WERI-Rb-1 (cell line): ENCODE measurements at regions not wholly inside any gene's neighbourhood (a gene's known extent, or its start where the extent isn't known, plus 50 kb on each side); places are given as distances from the start of the nearest gene placed in this dataset.

ENCODE experiments used
- DNase-seq: peaks from one replicate; pipeline ENCODE4 v3.0.0-alpha.2; 2020
- H3K27ac ChIP-seq: fragments of 250-450 bp; sonication (Bioruptor Pico); 2 replicates; pipeline ENCODE4 v1.5.1; 2020; ENCODE audit warnings: mild to moderate bottlenecking, moderate library complexity
- H3K27me3 ChIP-seq: fragments of 250-450 bp; sonication (Bioruptor Pico); 2 replicates; pipeline ENCODE4 v1.5.1; 2021; ENCODE audit warnings: mild to moderate bottlenecking, low read depth, moderate library complexity; ENCODE audit not compliant: insufficient read depth, severe bottlenecking
- H3K36me3 ChIP-seq: fragments of 250-450 bp; sonication (Bioruptor Pico); 2 replicates; pipeline ENCODE4 v1.5.1; 2020; ENCODE audit warnings: mild to moderate bottlenecking, moderate library complexity
- H3K4me3 ChIP-seq: 2 replicates; pipeline ENCODE4 v1.5.1; 2011; ENCODE audit warnings: low read depth, mild to moderate bottlenecking, control low read depth, low read length
- H3K9me3 ChIP-seq: fragments of 250-450 bp; sonication (Bioruptor Pico); 2 replicates; pipeline ENCODE4 v1.5.1; 2021; ENCODE audit warnings: mild to moderate bottlenecking, moderate library complexity; ENCODE audit not compliant: severe bottlenecking
- CTCF ChIP-seq: IDR thresholded peaks from 2 replicates; pipeline ENCODE4 v1.5.1; 2011; ENCODE audit warnings: low read depth, mild to moderate bottlenecking, control low read depth, inconsistent platforms, low read length

DNA sequence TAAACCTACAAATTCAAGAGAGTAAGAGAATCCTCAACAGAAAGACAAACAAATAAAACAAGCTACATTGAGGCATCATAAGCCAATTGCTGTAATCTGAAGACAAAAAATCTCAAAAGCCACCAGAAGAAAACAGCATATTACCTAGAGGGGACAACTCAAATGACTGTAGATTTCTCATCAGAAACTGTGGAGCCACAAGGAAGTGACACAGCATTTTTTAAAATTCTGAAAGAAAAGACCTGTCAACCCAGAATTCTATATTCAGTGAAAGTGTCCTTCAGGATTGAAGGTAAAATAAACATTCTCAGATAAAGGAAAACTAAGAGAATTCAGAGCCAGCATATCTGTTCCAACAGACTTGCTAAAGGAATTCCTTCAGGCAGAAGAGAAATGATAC, 147.8 kb upstream of the DHRS4 start:
- Histone ChIP-seq H3K4me3 (no peak overlapping the region), H3K9me3 (no peaks in the 10 kb centered on the region), H3K27ac (no peak overlapping the region), H3K36me3 (no peaks in the 10 kb centered on the region), H3K27me3 (no peaks in the 10 kb centered on the region)
- no peak for DNase-seq
- no peak for TF ChIP-seq CTCF

GRCh38 chr14:23814527-23815256, 138.9 kb upstream of the DHRS4 start:
- no peak for DNase-seq
- TF ChIP-seq CTCF = no peak
- no peak overlapping the region for H3K27ac ChIP-seq

GRCh38 chr14:23816371-23816770, 137.2 kb upstream of the DHRS4 start:
- DNase-seq = no peak
- Histone ChIP-seq H3K27me3 (no peaks in the 10 kb centered on the region), H3K36me3 (no peaks in the 10 kb centered on the region), H3K4me3 (no peak overlapping the region), H3K9me3 (peaks cover 3% of the 10 kb centered on the region), H3K27ac (no peak overlapping the region)
- TF ChIP-seq CTCF = no peak

More at GRCh38 chr14:23814527-23815256, 138.9 kb upstream of the DHRS4 start:
- Histone ChIP-seq H3K36me3 (no peaks in the 10 kb centered on the region), H3K4me3 (no peak overlapping the region), H3K9me3 (peaks cover 3% of the 10 kb centered on the region), H3K27me3 (no peaks in the 10 kb centered on the region)

- Histone ChIP-seq H3K27ac (no peak overlapping the region), H3K27me3 (no peaks in the 10 kb centered on the region), H3K9me3 (peaks cover 3% of the 10 kb centered on the region), H3K4me3 (no peak overlapping the region), H3K36me3 (no peaks in the 10 kb centered on the region)
- DNase-seq = no peak
- no peak for TF ChIP-seq CTCF
Measured at GRCh38 chr14:23817164-23817767, 136.3 kb upstream of the DHRS4 start.

DNA sequence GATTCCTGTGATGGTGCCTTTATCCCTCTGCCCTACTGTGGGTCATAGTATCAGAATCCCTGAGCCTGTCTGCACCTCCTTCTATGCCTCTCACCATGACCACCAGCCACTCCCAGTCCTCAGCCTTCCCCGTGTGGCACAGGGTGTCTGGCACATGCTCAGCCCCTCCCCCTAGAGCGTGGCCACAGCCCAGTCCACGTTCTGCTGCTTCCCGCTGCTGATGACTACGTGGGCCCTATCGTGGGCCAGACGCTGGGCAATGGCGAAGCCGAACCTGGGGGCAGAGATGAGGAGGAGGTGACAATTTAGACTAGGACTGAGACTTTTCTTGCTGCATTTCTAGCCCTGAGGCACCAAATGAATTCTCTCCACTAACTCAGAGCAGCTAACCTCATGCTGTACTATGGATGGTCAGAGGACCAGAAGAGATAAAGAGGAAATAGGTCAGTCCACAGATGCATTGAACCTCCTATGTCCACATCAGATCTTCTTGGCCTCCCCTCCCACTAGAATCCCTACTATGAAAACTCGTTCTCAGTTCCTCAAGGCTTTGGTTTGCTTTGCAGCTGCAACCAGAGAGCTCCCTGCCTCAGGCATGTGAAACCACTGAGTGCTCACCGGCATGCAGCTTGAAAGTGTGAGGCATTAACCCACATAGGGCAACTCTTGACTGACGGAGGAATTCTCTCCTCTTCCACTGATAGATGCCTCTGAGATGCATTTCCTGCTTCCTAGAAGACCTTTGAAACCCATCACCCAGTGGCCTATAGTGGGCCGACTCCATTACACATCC, 126.3 kb upstream of the DHRS4 start:
- H3K36me3 ChIP-seq = no peaks in the 10 kb centered on the region
- no peaks in the 10 kb centered on the region for H3K27me3 ChIP-seq
- no peak for DNase-seq
- H3K4me3 ChIP-seq = no peak overlapping the region
- peaks cover 2% of the 10 kb centered on the region for H3K9me3 ChIP-seq
- H3K27ac ChIP-seq = no peak overlapping the region
- TF ChIP-seq CTCF = no peak
